IMR-90 (cell line): ENCODE measurements at regions not wholly inside any gene's neighbourhood (a gene's known extent, or its start where the extent isn't known, plus 50 kb on each side); places are given as distances from the start of the nearest gene placed in this dataset.
A peak's percentile ranks its signal among the peaks of the same experiment; 100 is the strongest.

Experiments
- ATAC-seq: fragments of 200-7000 bp; cut with Tn5 transposase; 2 replicates; pipeline ENCODE4 v1.9.1; 2020; ENCODE audit warnings: low read depth, mild to moderate bottlenecking, moderate library complexity
- BruUV-seq: library from RNA; stranded (reverse); fragments of 400-500 nt; replicated peaks from 2 replicates; lab custom pipeline; 2021; lab: Mats Ljungman, UMichigan
- CTCF ChIA-PET: fragments of 300-600 bp; formaldehyde crosslinking; extraction: SDS; loops from one replicate; lab custom pipeline; 2021; ENCODE audit warnings: antibody characterized with exemption; lab: Yijun Ruan, JAX
- POLR2A ChIA-PET: fragments of 300-600 bp; sonication (Branson Sonifier 250); formaldehyde crosslinking; loops from one replicate; lab custom pipeline; 2022; ENCODE audit warnings: antibody characterized with exemption; ENCODE audit not compliant: unreplicated experiment; lab: Charles Lee
- DNase-seq: peaks from one replicate; pipeline ENCODE4 v3.0.0; 2013
- H2AFZ ChIP-seq: replicated peaks from 2 replicates; pipeline ENCODE3; 2013; ENCODE audit warnings: low read length, mild to moderate bottlenecking; ENCODE audit not compliant: poor library complexity
- H2AK5ac ChIP-seq: 2 replicates; pipeline ENCODE4 v1.6.1; 2013; ENCODE audit warnings: low read depth, low read length, inconsistent platforms
- H2AK9ac ChIP-seq: replicated peaks from 2 replicates; pipeline ENCODE3; 2013; ENCODE audit warnings: mild to moderate bottlenecking, low read depth, low read length, moderate library complexity; ENCODE audit not compliant: poor library complexity
- H2BK120ac ChIP-seq: 2 replicates; pipeline ENCODE4 v1.6.1; 2013; ENCODE audit warnings: low read depth, low read length, inconsistent platforms
- H2BK15ac ChIP-seq: 3 replicates; pipeline ENCODE4 v1.6.1; 2013; ENCODE audit warnings: low read depth, low read length, inconsistent platforms
- H2BK20ac ChIP-seq: 2 replicates; pipeline ENCODE4 v1.6.1; 2013; ENCODE audit warnings: low read depth, mild to moderate bottlenecking, inconsistent platforms, low read length, moderate library complexity
- H2BK5ac ChIP-seq: 2 replicates; pipeline ENCODE4 v1.6.1; 2013; ENCODE audit warnings: mild to moderate bottlenecking, low read depth, low read length, inconsistent platforms; ENCODE audit not compliant: poor library complexity, severe bottlenecking
- H3K14ac ChIP-seq: replicated peaks from 2 replicates; pipeline ENCODE4 v1.6.1; 2013; ENCODE audit warnings: low read depth, low read length, inconsistent platforms
- H3K18ac ChIP-seq: 2 replicates; pipeline ENCODE4 v1.6.1; 2013; ENCODE audit warnings: low read depth, low read length, control low read depth
- H3K23ac ChIP-seq: 2 replicates; pipeline ENCODE4 v1.6.1; 2013; ENCODE audit warnings: low read depth, low read length, inconsistent platforms
- H3K27ac ChIP-seq: 2 replicates; pipeline ENCODE4 v1.5.1; 2013; ENCODE audit warnings: mild to moderate bottlenecking, control low read depth, low read length; ENCODE audit not compliant: insufficient read depth
- H3K27me3 ChIP-seq: 2 replicates; pipeline ENCODE4 v1.6.1; 2013; ENCODE audit warnings: low read length; ENCODE audit not compliant: control insufficient read depth, insufficient read depth
- H3K36me3 ChIP-seq: 2 replicates; pipeline ENCODE4 v1.6.1; 2013; ENCODE audit warnings: low read length, mixed read lengths; ENCODE audit not compliant: control insufficient read depth, insufficient read depth
- H3K4ac ChIP-seq: 2 replicates; pipeline ENCODE4 v1.6.1; 2013; ENCODE audit warnings: low read depth, low read length, inconsistent platforms
- H3K4me1 ChIP-seq: 2 replicates; pipeline ENCODE4 v1.6.1; 2013; ENCODE audit warnings: low read length, mixed read lengths; ENCODE audit not compliant: control insufficient read depth, insufficient read depth
- H3K4me2 ChIP-seq: 2 replicates; pipeline ENCODE4 v1.6.1; 2013; ENCODE audit warnings: low read depth, mild to moderate bottlenecking, control low read depth, low read length, moderate library complexity
- H3K4me3 ChIP-seq: 2 replicates; pipeline ENCODE4 v1.5.1; 2013; ENCODE audit warnings: low read depth, mild to moderate bottlenecking, control low read depth, low read length, moderate library complexity; ENCODE audit not compliant: insufficient read depth
- H3K56ac ChIP-seq: 2 replicates; pipeline ENCODE4 v1.6.1; 2013; ENCODE audit warnings: low read length, inconsistent platforms; ENCODE audit not compliant: insufficient read depth; ENCODE audit errors: extremely low read depth
- H3K79me1 ChIP-seq, 2 experiments: 2 replicates each; pipeline ENCODE4 v1.6.1; 2013; ENCODE audit warnings: low read length in 2 of 2, inconsistent platforms in 1 of 2, low read depth in 1 of 2
- H3K9ac ChIP-seq: 2 replicates; pipeline ENCODE4 v1.6.1; 2013; ENCODE audit warnings: low read depth, low read length, control low read depth
- H3K9me1 ChIP-seq: 2 replicates; pipeline ENCODE4 v1.6.1; 2013; ENCODE audit warnings: low read length, inconsistent platforms; ENCODE audit not compliant: insufficient read depth
- H3K9me3 ChIP-seq: 2 replicates; pipeline ENCODE4 v1.6.1; 2013; ENCODE audit warnings: low read length; ENCODE audit not compliant: control insufficient read depth, insufficient read depth
- H4K20me1 ChIP-seq: 2 replicates; pipeline ENCODE4 v1.6.1; 2013; ENCODE audit warnings: low read length, inconsistent platforms; ENCODE audit not compliant: insufficient read depth
- H4K5ac ChIP-seq: 2 replicates; pipeline ENCODE4 v1.6.1; 2013; ENCODE audit warnings: mild to moderate bottlenecking, low read depth, low read length, control low read depth
- H4K8ac ChIP-seq, 2 experiments: 2 replicates each; pipeline ENCODE4 v1.6.1; 2013; ENCODE audit warnings: low read depth in 2 of 2, low read length in 2 of 2, control low read depth in 1 of 2, inconsistent platforms in 1 of 2
- H4K91ac ChIP-seq: 2 replicates; pipeline ENCODE4 v1.6.1; 2013; ENCODE audit warnings: low read depth, low read length, inconsistent platforms; ENCODE audit not compliant: insufficient read depth
- FOS ChIP-seq: fragments of 150-350 bp; IDR thresholded peaks from 2 replicates; pipeline ENCODE4 v1.6.1; 2016; ENCODE audit warnings: low read depth, low read length
- MAFK ChIP-seq: IDR thresholded peaks from 2 replicates; pipeline ENCODE4 v1.6.1; 2012; ENCODE audit warnings: low read depth, low read length, improper control_type of control experiment
- WGBS, 2 experiments: methylation state at CpG; one replicate each; pipeline versions ENCODE4 v1.1.5 to v1.1.7; 2013; ENCODE audit warnings: missing lambda C conversion rate in 2 of 2; ENCODE audit not compliant: insufficient read length in 1 of 2; ENCODE audit errors: extremely low coverage in 2 of 2; 5-methylcytosine and 5-hydroxymethylcytosine counted together
- dilution Hi-C: fragments of 300-500 bp; cut with HindIII; formaldehyde crosslinking; loops from one replicate; pipeline ENCODE4 v1.14.3; 2018; ENCODE audit warnings: low sequenced_read_pairs; ENCODE audit not compliant: unreplicated experiment
- in situ Hi-C: fragments of 300-500 bp; cut with MboI; formaldehyde crosslinking; loops from 3 replicates; pipeline ENCODE4 v1.14.3; 2019; ENCODE audit warnings: low sequenced_read_pairs, inconsistent platforms, mixed read lengths
- intact Hi-C: fragments of 100-400 bp; cut with micrococcal nuclease; formaldehyde crosslinking; loops from 2 replicates; pipeline ENCODE4 v1.10.0; 2022

GRCh38 chr16:59658572-59658971 lies 924.5 kb upstream of the GOT2 start:
- H3K56ac ChIP-seq, result no peak overlapping the region
- H3K23ac ChIP-seq, result no peak overlapping the region
- H2BK15ac ChIP-seq, result no peak overlapping the region
- POLR2A ChIA-PET, result no interaction called here
- no peak overlapping the region for H3K9ac ChIP-seq
- H2AK9ac ChIP-seq, result no peak overlapping the region
- dilution Hi-C loops, result no loop called here
- no peak overlapping the region for H2BK120ac ChIP-seq
- H3K36me3 ChIP-seq, result no peaks in the 10 kb centered on the region
- H3K4me1 ChIP-seq, result no peaks in the 10 kb centered on the region
- CTCF ChIA-PET, result no interaction called here
- H3K79me1 ChIP-seq, result no peaks in the 10 kb centered on the region
- no peaks in the 10 kb centered on the region for H3K9me3 ChIP-seq
- H4K91ac ChIP-seq, result no peak overlapping the region
- no peak overlapping the region for H2BK5ac ChIP-seq
- H3K18ac ChIP-seq, result no peak overlapping the region
- ATAC-seq (no peak), DNase-seq (no peak)
- TF ChIP-seq MAFK (peak; percentile 57), FOS (no peak)
- H2AK5ac ChIP-seq, result no peak overlapping the region
- no peak overlapping the region for H3K14ac ChIP-seq
- no TSS peak for BruUV-seq
- H4K8ac ChIP-seq, result no peak overlapping the region
- no peaks in the 10 kb centered on the region for H3K9me1 ChIP-seq
- no CpG with 5 or more reads among the region's 3 CpGs for WGBS, 2 experiments
- H2BK20ac ChIP-seq, result no peak overlapping the region
- H3K4me2 ChIP-seq, result no peak overlapping the region
- no peak overlapping the region for H2AFZ ChIP-seq
- in situ Hi-C loops, result no loop called here
- H3K27ac ChIP-seq, result no peak overlapping the region
- intact Hi-C loops, result no loop called here
- no peak overlapping the region for H4K5ac ChIP-seq
- no peaks in the 10 kb centered on the region for H4K20me1 ChIP-seq
- H3K4me3 ChIP-seq, result no peak overlapping the region
- no peak overlapping the region for H3K4ac ChIP-seq
- no peaks in the 10 kb centered on the region for H3K27me3 ChIP-seq
